ENCODE measurements at regions not wholly inside any gene's neighbourhood (a gene's known extent, or its start where the extent isn't known, plus 50 kb on each side); places are given as distances from the start of the nearest gene placed in this dataset.

- DNase-seq (no peak), ATAC-seq (no peak), FAIRE-seq (no peak)
- 62 to 71% methylated on average over 9 of the region's 9 CpGs for WGBS, 2 donors
- Histone ChIP-seq H3K27me3 (no peaks in the 10 kb centered on the region), H3K27ac (no peak overlapping the region), H3K4me1 (no peaks in the 10 kb centered on the region), H3K36me3 (no peaks in the 10 kb centered on the region), H3K9me3 (no peaks in the 10 kb centered on the region), H3K4me3 (no peak overlapping the region)
- intact Hi-C loops (cut with DNase I), result no loop called here
- TF ChIP-seq CTCF (IDR thresholded peaks at IDR 0.05), result no peak
These were observed 556.1 kb downstream of the CMPK2 start for GRCh38 chr2:6309415-6310255.

GRCh38 chr2:6310256-6311215 is 555.2 kb downstream of the CMPK2 start:
- no peak overlapping the region for H3K4me3 ChIP-seq
- TF ChIP-seq CTCF (IDR thresholded peaks at IDR 0.05), result no peak
- DNase-seq (no peak), FAIRE-seq (no peak), ATAC-seq (no peak)
- H3K36me3 ChIP-seq, result no peaks in the 10 kb centered on the region
- no peaks in the 10 kb centered on the region for H3K4me1 ChIP-seq
- H3K9me3 ChIP-seq, result no peaks in the 10 kb centered on the region
- WGBS, 2 donors, result 33 to 42% methylated on average over 16 of the region's 16 CpGs
- no peak overlapping the region for H3K27ac ChIP-seq
- H3K27me3 ChIP-seq, result no peaks in the 10 kb centered on the region
- intact Hi-C loops (cut with DNase I), result no loop called here

- no peak for TF ChIP-seq CTCF (IDR thresholded peaks at IDR 0.05)
- Histone ChIP-seq H3K27ac (no peak overlapping the region), H3K36me3 (no peaks in the 10 kb centered on the region), H3K27me3 (no peaks in the 10 kb centered on the region), H3K4me1 (no peaks in the 10 kb centered on the region), H3K4me3 (no peak overlapping the region), H3K9me3 (no peaks in the 10 kb centered on the region)
- DNase-seq (no peak), FAIRE-seq (no peak), ATAC-seq (no peak)
- intact Hi-C loops (cut with DNase I), result no loop called here
- 82 to 90% methylated on average over 6 of the region's 6 CpGs for WGBS, 2 donors
These were observed 553.3 kb downstream of the CMPK2 start for GRCh38 chr2:6312367-6312766.

- H3K27ac ChIP-seq, result no peak overlapping the region
- intact Hi-C loops (cut with DNase I), result no loop called here
- H3K4me3 ChIP-seq, result no peak overlapping the region
- FAIRE-seq (no peak), ATAC-seq (no peak), DNase-seq (no peak)
- no peak for TF ChIP-seq CTCF (IDR thresholded peaks at IDR 0.05)
- WGBS, 2 donors, result 38 to 48% methylated on average over 4 of the region's 4 CpGs
- H3K27me3 ChIP-seq, result no peaks in the 10 kb centered on the region
- H3K36me3 ChIP-seq, result no peaks in the 10 kb centered on the region
- no peaks in the 10 kb centered on the region for H3K4me1 ChIP-seq
- no peaks in the 10 kb centered on the region for H3K9me3 ChIP-seq
These were observed 551.3 kb downstream of the CMPK2 start for GRCh38 chr2:6314218-6314960.

Data from pancreas (tissue), 10 donors.